Loucy (cell line): ENCODE measurements at regions not wholly inside any gene's neighbourhood (a gene's known extent, or its start where the extent isn't known, plus 50 kb on each side); places are given as distances from the start of the nearest gene placed in this dataset.

ENCODE experiments used
- EZH2phosphoT487 ChIP-seq: fragments of 200-600 bp; IDR thresholded peaks from 2 replicates; pipeline ENCODE4 v1.6.1; 2018; ENCODE audit warnings: antibody characterized with exemption, mild to moderate bottlenecking, moderate library complexity, borderline replicate concordance
- TF ChIP-seq, protein P1 (sequence below): fragments of 200-600 bp; sonication (generic); conservative IDR thresholded peaks from 2 replicates; pipeline ENCODE4 v1.5.1; 2014; ENCODE audit warnings: mild to moderate bottlenecking, antibody characterized with exemption, low read length

DNA sequence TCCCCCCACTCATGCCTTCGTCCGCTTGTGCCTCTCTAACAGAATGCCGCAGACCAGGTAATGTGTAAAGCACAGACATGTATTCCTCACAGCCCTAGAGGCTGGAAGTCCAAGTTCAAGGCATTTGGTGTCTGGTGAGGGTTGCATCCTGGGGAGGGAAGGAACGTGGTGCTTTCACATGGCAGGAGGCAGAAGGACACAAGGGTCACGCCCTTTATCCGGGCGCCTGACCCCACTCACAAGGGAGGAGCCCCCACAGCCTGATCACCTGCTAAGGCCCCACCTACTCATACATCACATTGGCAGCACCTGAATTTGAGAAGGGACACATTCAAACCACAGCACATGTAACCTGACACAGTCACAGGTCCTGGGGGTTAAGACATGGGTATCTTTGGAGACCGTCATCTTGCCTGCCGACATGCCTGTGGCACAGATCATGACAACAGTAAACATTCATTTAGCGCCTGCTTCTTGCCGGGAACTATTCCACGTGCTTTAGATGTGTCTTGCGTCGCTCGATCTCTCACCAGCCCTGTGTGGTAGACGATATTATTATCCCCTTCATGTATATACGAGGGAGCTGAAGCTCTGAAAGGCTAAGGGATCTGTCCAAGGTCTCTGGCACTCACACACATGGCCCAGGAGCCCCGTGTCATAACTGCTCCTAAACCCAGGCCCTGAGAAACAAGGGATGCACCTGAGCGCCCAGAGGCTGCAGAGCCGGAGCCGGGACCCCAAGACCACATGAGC, 235.6 kb downstream of the NPHP4 start:
- TF ChIP-seq, protein P1, sequence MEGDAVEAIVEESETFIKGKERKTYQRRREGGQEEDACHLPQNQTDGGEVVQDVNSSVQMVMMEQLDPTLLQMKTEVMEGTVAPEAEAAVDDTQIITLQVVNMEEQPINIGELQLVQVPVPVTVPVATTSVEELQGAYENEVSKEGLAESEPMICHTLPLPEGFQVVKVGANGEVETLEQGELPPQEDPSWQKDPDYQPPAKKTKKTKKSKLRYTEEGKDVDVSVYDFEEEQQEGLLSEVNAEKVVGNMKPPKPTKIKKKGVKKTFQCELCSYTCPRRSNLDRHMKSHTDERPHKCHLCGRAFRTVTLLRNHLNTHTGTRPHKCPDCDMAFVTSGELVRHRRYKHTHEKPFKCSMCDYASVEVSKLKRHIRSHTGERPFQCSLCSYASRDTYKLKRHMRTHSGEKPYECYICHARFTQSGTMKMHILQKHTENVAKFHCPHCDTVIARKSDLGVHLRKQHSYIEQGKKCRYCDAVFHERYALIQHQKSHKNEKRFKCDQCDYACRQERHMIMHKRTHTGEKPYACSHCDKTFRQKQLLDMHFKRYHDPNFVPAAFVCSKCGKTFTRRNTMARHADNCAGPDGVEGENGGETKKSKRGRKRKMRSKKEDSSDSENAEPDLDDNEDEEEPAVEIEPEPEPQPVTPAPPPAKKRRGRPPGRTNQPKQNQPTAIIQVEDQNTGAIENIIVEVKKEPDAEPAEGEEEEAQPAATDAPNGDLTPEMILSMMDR: no peak
- TF ChIP-seq EZH2phosphoT487: no peak
